SH-SY5Y (cell line): ENCODE measurements at regions not wholly inside any gene's neighbourhood (a gene's known extent, or its start where the extent isn't known, plus 50 kb on each side); places are given as distances from the start of the nearest gene placed in this dataset.

Experiments used
- GATA2 ChIP-seq: IDR thresholded peaks from 2 replicates; pipeline ENCODE4 v1.6.1; 2011; ENCODE audit warnings: mild to moderate bottlenecking, low read depth, low read length
- GATA3 ChIP-seq: IDR thresholded peaks from 2 replicates; pipeline ENCODE4 v1.6.1; 2011; ENCODE audit warnings: low read depth, mild to moderate bottlenecking, low read length, moderate library complexity

DNA sequence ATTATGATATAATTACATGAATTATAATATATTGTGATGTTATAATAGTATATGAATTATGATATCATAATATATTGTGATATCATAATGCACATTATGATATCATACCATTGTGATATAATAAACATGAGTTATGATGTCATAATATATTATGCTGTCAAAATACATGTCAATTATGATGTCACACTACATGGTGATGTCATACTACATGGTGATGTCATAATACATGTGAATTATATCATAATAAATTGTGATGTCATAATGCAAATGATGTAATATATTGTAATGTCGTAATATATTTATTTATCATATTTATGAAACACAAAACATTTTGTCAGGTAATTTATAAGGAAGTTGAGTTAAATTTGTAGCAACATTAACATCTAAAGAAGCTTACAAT, 1950.1 kb downstream of the TP53TG3F start:
- no peak for TF ChIP-seq GATA3
- TF ChIP-seq GATA2: no peak
